ENCODE measurements at regions not wholly inside any gene's neighbourhood (a gene's known extent, or its start where the extent isn't known, plus 50 kb on each side); places are given as distances from the start of the nearest gene placed in this dataset.

DNA sequence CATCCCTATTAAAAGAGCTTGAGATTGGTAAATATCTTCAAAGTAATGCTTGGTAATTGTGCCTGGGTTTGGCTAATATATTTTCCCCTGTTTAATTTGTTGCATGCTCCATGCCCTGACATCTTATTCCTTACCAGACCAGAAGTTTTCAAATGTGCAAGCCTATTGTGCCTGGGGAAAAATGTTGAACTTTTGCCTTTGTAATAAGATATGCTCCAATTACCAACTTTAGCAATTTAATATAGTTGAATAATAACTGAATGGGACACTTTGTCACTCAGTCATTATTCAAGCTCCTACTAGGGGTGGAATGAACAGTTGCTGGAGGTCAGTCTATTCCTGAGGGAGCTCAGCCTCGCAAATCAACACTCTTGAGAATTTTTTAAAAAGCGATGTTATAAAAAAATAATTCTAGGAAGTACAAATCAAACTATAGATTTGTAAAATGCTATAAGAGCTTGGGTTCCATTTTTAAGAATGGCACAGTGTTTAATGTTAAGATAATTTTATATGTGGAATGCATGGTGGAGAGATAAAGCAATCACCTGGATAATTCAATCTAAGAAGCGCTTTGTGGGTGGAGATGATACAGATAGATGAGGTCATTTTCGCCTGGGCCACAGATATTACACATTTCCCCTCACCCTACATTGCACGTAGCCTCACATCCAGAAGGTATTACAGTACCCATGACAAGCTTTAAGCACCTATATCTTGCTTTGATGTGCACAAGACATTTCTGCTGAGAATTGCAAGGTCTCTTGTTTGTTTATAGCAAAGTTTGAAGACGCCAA, 231.8 kb downstream of the PIK3R1 start:
- Mint-ChIP-seq H3K4me3 (no peak overlapping the region), H3K36me3 (ENCODE audit: low read depth) (no peaks in the 10 kb centered on the region), H3K27me3 (ENCODE audit: insufficient read depth, low read depth, poor library complexity) (peaks cover 5% of the 10 kb centered on the region), H3K4me1 (peaks cover 8% of the 10 kb centered on the region), H3K27ac (no peak overlapping the region), H3K9me3 (no peaks in the 10 kb centered on the region)
- ATAC-seq (no peak), DNase-seq (ENCODE audit: low spot score) (no peak)
- H3K79me2 ChIP-seq (replicated peaks; ENCODE audit: insufficient read depth), result no peaks in the 10 kb centered on the region
- no peak overlapping the region for H3K27ac ChIP-seq (ENCODE audit: low read depth)
- H2AFZ ChIP-seq, result no peak overlapping the region
- H3K27me3 ChIP-seq (ENCODE audit: insufficient read depth), result no peaks in the 10 kb centered on the region
- no peaks in the 10 kb centered on the region for H4K20me1 ChIP-seq (replicated peaks; ENCODE audit: insufficient read depth)
- TF ChIP-seq ZNF114 (CRISPR knock-in tag; IDR thresholded peaks at IDR 0.05) (no peak), EZH2 (IDR thresholded peaks at IDR 0.05; ENCODE audit: low read depth, unreplicated experiment) (no peak), ZNF331 (CRISPR knock-in tag; IDR thresholded peaks at IDR 0.05; ENCODE audit: low read depth) (no peak), EZH2phosphoT487 (IDR thresholded peaks at IDR 0.05; ENCODE audit: unreplicated experiment) (no peak), STAT1 (IDR thresholded peaks at IDR 0.05; ENCODE audit: unreplicated experiment) (no peak)
- TF ChIP-seq, protein P1, sequence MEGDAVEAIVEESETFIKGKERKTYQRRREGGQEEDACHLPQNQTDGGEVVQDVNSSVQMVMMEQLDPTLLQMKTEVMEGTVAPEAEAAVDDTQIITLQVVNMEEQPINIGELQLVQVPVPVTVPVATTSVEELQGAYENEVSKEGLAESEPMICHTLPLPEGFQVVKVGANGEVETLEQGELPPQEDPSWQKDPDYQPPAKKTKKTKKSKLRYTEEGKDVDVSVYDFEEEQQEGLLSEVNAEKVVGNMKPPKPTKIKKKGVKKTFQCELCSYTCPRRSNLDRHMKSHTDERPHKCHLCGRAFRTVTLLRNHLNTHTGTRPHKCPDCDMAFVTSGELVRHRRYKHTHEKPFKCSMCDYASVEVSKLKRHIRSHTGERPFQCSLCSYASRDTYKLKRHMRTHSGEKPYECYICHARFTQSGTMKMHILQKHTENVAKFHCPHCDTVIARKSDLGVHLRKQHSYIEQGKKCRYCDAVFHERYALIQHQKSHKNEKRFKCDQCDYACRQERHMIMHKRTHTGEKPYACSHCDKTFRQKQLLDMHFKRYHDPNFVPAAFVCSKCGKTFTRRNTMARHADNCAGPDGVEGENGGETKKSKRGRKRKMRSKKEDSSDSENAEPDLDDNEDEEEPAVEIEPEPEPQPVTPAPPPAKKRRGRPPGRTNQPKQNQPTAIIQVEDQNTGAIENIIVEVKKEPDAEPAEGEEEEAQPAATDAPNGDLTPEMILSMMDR (conservative IDR thresholded peaks at IDR 0.05; ENCODE audit: low read depth in 2 of 2), result no peak
- TF ChIP-seq, protein P2, sequence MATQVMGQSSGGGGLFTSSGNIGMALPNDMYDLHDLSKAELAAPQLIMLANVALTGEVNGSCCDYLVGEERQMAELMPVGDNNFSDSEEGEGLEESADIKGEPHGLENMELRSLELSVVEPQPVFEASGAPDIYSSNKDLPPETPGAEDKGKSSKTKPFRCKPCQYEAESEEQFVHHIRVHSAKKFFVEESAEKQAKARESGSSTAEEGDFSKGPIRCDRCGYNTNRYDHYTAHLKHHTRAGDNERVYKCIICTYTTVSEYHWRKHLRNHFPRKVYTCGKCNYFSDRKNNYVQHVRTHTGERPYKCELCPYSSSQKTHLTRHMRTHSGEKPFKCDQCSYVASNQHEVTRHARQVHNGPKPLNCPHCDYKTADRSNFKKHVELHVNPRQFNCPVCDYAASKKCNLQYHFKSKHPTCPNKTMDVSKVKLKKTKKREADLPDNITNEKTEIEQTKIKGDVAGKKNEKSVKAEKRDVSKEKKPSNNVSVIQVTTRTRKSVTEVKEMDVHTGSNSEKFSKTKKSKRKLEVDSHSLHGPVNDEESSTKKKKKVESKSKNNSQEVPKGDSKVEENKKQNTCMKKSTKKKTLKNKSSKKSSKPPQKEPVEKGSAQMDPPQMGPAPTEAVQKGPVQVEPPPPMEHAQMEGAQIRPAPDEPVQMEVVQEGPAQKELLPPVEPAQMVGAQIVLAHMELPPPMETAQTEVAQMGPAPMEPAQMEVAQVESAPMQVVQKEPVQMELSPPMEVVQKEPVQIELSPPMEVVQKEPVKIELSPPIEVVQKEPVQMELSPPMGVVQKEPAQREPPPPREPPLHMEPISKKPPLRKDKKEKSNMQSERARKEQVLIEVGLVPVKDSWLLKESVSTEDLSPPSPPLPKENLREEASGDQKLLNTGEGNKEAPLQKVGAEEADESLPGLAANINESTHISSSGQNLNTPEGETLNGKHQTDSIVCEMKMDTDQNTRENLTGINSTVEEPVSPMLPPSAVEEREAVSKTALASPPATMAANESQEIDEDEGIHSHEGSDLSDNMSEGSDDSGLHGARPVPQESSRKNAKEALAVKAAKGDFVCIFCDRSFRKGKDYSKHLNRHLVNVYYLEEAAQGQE (IDR thresholded peaks at IDR 0.05; ENCODE audit: unreplicated experiment), result no peak
- TF ChIP-seq, protein P3, sequence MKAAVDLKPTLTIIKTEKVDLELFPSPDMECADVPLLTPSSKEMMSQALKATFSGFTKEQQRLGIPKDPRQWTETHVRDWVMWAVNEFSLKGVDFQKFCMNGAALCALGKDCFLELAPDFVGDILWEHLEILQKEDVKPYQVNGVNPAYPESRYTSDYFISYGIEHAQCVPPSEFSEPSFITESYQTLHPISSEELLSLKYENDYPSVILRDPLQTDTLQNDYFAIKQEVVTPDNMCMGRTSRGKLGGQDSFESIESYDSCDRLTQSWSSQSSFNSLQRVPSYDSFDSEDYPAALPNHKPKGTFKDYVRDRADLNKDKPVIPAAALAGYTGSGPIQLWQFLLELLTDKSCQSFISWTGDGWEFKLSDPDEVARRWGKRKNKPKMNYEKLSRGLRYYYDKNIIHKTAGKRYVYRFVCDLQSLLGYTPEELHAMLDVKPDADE (IDR thresholded peaks at IDR 0.05), result no peak
- TF ChIP-seq, protein P4, sequence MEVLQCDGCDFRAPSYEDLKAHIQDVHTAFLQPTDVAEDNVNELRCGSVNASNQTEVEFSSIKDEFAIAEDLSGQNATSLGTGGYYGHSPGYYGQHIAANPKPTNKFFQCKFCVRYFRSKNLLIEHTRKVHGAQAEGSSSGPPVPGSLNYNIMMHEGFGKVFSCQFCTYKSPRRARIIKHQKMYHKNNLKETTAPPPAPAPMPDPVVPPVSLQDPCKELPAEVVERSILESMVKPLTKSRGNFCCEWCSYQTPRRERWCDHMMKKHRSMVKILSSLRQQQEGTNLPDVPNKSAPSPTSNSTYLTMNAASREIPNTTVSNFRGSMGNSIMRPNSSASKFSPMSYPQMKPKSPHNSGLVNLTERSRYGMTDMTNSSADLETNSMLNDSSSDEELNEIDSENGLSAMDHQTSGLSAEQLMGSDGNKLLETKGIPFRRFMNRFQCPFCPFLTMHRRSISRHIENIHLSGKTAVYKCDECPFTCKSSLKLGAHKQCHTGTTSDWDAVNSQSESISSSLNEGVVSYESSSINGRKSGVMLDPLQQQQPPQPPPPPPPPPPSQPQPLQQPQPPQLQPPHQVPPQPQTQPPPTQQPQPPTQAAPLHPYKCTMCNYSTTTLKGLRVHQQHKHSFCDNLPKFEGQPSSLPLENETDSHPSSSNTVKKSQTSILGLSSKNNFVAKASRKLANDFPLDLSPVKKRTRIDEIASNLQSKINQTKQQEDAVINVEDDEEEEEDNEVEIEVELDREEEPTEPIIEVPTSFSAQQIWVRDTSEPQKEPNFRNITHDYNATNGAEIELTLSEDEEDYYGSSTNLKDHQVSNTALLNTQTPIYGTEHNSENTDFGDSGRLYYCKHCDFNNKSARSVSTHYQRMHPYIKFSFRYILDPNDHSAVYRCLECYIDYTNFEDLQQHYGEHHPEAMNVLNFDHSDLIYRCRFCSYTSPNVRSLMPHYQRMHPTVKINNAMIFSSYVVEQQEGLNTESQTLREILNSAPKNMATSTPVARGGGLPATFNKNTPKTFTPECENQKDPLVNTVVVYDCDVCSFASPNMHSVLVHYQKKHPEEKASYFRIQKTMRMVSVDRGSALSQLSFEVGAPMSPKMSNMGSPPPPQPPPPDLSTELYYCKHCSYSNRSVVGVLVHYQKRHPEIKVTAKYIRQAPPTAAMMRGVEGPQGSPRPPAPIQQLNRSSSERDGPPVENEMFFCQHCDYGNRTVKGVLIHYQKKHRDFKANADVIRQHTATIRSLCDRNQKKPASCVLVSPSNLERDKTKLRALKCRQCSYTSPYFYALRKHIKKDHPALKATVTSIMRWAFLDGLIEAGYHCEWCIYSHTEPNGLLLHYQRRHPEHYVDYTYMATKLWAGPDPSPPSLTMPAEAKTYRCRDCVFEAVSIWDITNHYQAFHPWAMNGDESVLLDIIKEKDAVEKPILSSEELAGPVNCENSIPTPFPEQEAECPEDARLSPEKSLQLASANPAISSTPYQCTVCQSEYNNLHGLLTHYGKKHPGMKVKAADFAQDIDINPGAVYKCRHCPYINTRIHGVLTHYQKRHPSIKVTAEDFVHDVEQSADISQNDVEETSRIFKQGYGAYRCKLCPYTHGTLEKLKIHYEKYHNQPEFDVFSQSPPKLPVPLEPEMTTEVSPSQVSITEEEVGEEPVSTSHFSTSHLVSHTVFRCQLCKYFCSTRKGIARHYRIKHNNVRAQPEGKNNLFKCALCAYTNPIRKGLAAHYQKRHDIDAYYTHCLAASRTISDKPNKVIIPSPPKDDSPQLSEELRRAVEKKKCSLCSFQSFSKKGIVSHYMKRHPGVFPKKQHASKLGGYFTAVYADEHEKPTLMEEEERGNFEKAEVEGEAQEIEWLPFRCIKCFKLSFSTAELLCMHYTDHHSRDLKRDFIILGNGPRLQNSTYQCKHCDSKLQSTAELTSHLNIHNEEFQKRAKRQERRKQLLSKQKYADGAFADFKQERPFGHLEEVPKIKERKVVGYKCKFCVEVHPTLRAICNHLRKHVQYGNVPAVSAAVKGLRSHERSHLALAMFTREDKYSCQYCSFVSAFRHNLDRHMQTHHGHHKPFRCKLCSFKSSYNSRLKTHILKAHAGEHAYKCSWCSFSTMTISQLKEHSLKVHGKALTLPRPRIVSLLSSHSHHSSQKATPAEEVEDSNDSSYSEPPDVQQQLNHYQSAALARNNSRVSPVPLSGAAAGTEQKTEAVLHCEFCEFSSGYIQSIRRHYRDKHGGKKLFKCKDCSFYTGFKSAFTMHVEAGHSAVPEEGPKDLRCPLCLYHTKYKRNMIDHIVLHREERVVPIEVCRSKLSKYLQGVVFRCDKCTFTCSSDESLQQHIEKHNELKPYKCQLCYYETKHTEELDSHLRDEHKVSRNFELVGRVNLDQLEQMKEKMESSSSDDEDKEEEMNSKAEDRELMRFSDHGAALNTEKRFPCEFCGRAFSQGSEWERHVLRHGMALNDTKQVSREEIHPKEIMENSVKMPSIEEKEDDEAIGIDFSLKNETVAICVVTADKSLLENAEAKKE (CRISPR knock-in tag; IDR thresholded peaks at IDR 0.05), result no peak
- no peaks in the 10 kb centered on the region for H3F3A ChIP-seq (replicated peaks; ENCODE audit: low read depth)
- H3K4me1 ChIP-seq (ENCODE audit: insufficient read depth), result no peaks in the 10 kb centered on the region
- no peaks in the 10 kb centered on the region for H3K36me3 ChIP-seq (ENCODE audit: insufficient read depth)
- peaks cover 11% of the 10 kb centered on the region; the same call in 1 of the 2 replicates for H3K9me2 ChIP-seq (ENCODE audit: insufficient read depth)
- no peak overlapping the region for H3K4me2 ChIP-seq
- H3K4me3 ChIP-seq, result no peak overlapping the region

Measured in GM23338 (cell line).